Liver (tissue), 7 donors: ENCODE measurements at regions not wholly inside any gene's neighbourhood (a gene's known extent, or its start where the extent isn't known, plus 50 kb on each side); places are given as distances from the start of the nearest gene placed in this dataset.

Source experiments
- DNase-seq: peaks from one replicate; pipeline ENCODE4 v3.0.0-alpha.2; 2017; ENCODE audit warnings: low spot score
- H3K27ac ChIP-seq, 2 donors: one replicate each; pipeline ENCODE4 v1.7.0; 2013; ENCODE audit warnings: inconsistent platforms in 2 of 2, low read length in 2 of 2, control low read depth in 1 of 2, low read depth in 1 of 2, mild to moderate bottlenecking in 1 of 2
- H3K27me3 ChIP-seq, 4 donors: one replicate each; pipeline versions ENCODE4 v1.6.1 to v1.7.0; 2013; ENCODE audit warnings: low read length in 3 of 4, inconsistent platforms in 1 of 4, mild to moderate bottlenecking in 1 of 4, moderate library complexity in 1 of 4; ENCODE audit not compliant: control insufficient read depth in 4 of 4, insufficient read depth in 4 of 4
- H3K36me3 ChIP-seq, 4 donors: one replicate each; pipeline versions ENCODE4 v1.6.1 to v1.7.0; 2013; ENCODE audit warnings: low read length in 3 of 4, mild to moderate bottlenecking in 3 of 4, low read depth in 1 of 4, moderate library complexity in 1 of 4; ENCODE audit not compliant: control insufficient read depth in 4 of 4, insufficient read depth in 3 of 4
- H3K4me1 ChIP-seq, 4 donors: one replicate each; pipeline versions ENCODE4 v1.6.1 to v1.7.0; 2013; ENCODE audit warnings: low read length in 3 of 4, mild to moderate bottlenecking in 3 of 4, moderate library complexity in 1 of 4; ENCODE audit not compliant: control insufficient read depth in 4 of 4, insufficient read depth in 4 of 4
- H3K4me3 ChIP-seq, 3 donors: one replicate each; pipeline versions ENCODE4 v1.6.1 to v1.7.0; 2013; ENCODE audit warnings: low read length in 3 of 3, control low read depth in 1 of 3, low read depth in 1 of 3, mild to moderate bottlenecking in 1 of 3
- H3K9ac ChIP-seq, 2 donors: one replicate each; pipeline ENCODE4 v1.7.0; 2013; ENCODE audit warnings: low read length in 2 of 2, mild to moderate bottlenecking in 2 of 2, moderate library complexity in 2 of 2, control low read depth in 1 of 2, low read depth in 1 of 2
- H3K9me3 ChIP-seq, 4 donors: one replicate each; pipeline versions ENCODE4 v1.6.1 to v1.7.0; 2013; ENCODE audit warnings: low read length in 3 of 4; ENCODE audit not compliant: control insufficient read depth in 4 of 4
- EGR1 ChIP-seq, 2 donors: IDR thresholded peaks; 2 replicates each; pipeline ENCODE4 v1.6.1; 2016 to 2018; ENCODE audit warnings: antibody characterized with exemption in 2 of 2, low read depth in 2 of 2
- FOXA1 ChIP-seq: IDR thresholded peaks from 2 replicates; pipeline ENCODE4 v1.6.1; 2016; ENCODE audit warnings: antibody characterized with exemption
- FOXA2 ChIP-seq: IDR thresholded peaks from 2 replicates; pipeline ENCODE4 v1.6.1; 2016; ENCODE audit warnings: antibody characterized with exemption
- GABPA ChIP-seq, 2 donors: IDR thresholded peaks in 1 of 2; conservative IDR thresholded peaks in 1 of 2; 2 replicates each; pipeline ENCODE4 v1.6.1; 2016; ENCODE audit warnings: antibody characterized with exemption in 2 of 2, mild to moderate bottlenecking in 1 of 2, moderate library complexity in 1 of 2
- HNF4A ChIP-seq, 2 donors: conservative IDR thresholded peaks; 2 replicates each; pipeline ENCODE4 v1.6.1; 2016; ENCODE audit warnings: antibody characterized with exemption in 2 of 2, mild to moderate bottlenecking in 2 of 2
- HNF4G ChIP-seq: IDR thresholded peaks from 2 replicates; pipeline ENCODE4 v1.6.1; 2016; ENCODE audit warnings: antibody characterized with exemption
- JUND ChIP-seq, 2 donors: IDR thresholded peaks; 2 replicates each; pipeline ENCODE4 v1.6.1; 2016; ENCODE audit warnings: antibody characterized with exemption in 2 of 2
- NR2F2 ChIP-seq: IDR thresholded peaks from 2 replicates; pipeline ENCODE4 v1.6.1; 2016; ENCODE audit warnings: antibody characterized with exemption
- RAD21 ChIP-seq, 2 donors: IDR thresholded peaks; 2 replicates each; pipeline ENCODE4 v1.6.1; 2016; ENCODE audit warnings: antibody characterized with exemption in 2 of 2, mild to moderate bottlenecking in 2 of 2
- RXRA ChIP-seq, 2 donors: IDR thresholded peaks; 2 replicates each; pipeline ENCODE4 v1.6.1; 2017 to 2018; ENCODE audit warnings: antibody characterized with exemption in 2 of 2, mild to moderate bottlenecking in 1 of 2
- SP1 ChIP-seq: IDR thresholded peaks from 2 replicates; pipeline ENCODE4 v1.6.1; 2018; ENCODE audit warnings: antibody characterized with exemption, mild to moderate bottlenecking
- TAF1 ChIP-seq: conservative IDR thresholded peaks from 2 replicates; pipeline ENCODE4 v1.6.1; 2016; ENCODE audit warnings: antibody characterized with exemption, mild to moderate bottlenecking
- YY1 ChIP-seq: IDR thresholded peaks from 2 replicates; pipeline ENCODE4 v1.6.1; 2016; ENCODE audit warnings: antibody characterized with exemption, mild to moderate bottlenecking
- TF ChIP-seq, protein P1 (sequence below): IDR thresholded peaks from 2 replicates; pipeline ENCODE4 v1.6.1; 2016; ENCODE audit warnings: antibody characterized with exemption
- TF ChIP-seq, protein P2 (sequence below): IDR thresholded peaks from 2 replicates; pipeline ENCODE4 v1.6.1; 2016; ENCODE audit warnings: antibody characterized with exemption
- TF ChIP-seq, protein P3 (sequence below): IDR thresholded peaks from 2 replicates; pipeline ENCODE4 v1.6.1; 2016; ENCODE audit warnings: antibody characterized with exemption
- TF ChIP-seq, protein P4 (sequence below): fragments of 150-350 bp; IDR thresholded peaks from 2 replicates; pipeline ENCODE4 v1.5.1; 2017; ENCODE audit warnings: improper control_type of control experiment, low read depth, low read length; ENCODE audit not compliant: missing input control
- TF ChIP-seq, protein P5 (sequence below): IDR thresholded peaks from 2 replicates; pipeline ENCODE4 v1.6.1; 2016; ENCODE audit warnings: antibody characterized with exemption, mild to moderate bottlenecking
- donor health status: healthy.
- donor health status: healthy.
- donor health status: healthy.
- donor health status: healthy.

DNA sequence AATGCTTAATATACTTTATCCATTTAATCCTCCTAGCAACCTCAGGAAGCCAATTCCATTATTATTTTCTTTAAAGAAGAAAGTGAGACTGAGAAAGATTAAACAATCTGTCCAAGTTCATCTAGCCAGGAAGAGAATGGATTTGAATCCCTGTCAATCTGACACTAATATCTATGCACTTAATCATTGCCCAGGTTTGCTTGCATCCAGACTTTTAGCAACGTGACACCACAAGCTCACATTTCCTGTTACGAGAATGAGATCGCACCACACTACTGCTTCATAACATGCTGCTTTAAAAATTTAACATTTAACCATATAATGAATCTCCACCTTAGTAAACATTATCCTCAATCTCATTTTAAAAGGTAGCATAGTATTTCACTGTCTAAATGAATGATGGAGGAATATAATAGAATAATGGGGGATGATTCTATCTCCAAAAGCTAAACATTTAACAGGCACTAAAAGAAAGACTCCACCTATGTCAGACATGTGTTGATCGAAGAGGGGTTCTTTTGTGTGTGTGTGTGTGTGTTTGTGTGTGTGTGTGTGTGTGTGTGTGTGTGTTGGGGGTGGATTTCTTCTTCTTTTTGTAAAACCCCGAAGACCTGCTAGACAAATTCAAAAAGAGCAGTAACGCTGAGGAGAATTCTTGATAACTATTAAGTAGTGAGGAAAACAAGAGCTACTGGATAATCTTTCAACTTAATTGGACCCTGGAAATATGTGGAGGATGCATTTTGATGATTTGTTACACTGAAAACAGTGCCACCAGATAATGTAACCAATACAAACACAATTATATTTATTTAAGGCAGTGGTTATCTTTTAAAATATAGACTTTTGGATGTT lies 138.7 kb upstream of the NR3C1 start (continued):
- no peak for TF ChIP-seq FOXA2

DNA sequence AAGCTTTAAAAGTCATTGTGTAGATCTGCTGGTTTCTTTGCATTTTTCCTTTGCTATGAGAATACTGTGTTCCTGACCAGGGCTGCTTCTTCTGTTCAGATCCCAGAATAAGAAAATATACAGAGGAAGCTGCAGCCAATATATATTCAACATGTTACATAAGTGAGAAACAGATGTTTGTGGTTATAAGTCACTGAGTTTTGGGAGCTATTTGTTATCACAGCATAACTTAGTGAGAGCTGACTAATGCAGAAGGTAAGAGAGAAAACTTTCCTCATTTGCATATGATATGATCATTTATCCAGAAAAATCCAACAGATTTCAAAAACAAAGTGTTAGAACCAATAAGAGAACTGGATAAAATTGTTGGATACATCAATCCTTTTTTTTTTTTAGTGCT lies 136.3 kb upstream of the NR3C1 start:
- no peak overlapping the region for H3K4me3 ChIP-seq
- H3K4me1 ChIP-seq, result no peaks in the 10 kb centered on the region
- no peak for DNase-seq
- TF ChIP-seq SP1 (no peak), GABPA (IDR thresholded peaks at IDR 0.05 in 1 of 2, conservative IDR thresholded peaks at IDR 0.05 in 1 of 2) (no peak), HNF4G (no peak), FOXA1 (no peak), NR2F2 (no peak), FOXA2 (no peak), RAD21 (IDR thresholded peaks at IDR 0.05) (no peak), EGR1 (IDR thresholded peaks at IDR 0.05; ENCODE audit: low read depth in 2 of 2) (no peak), YY1 (no peak), TAF1 (no peak), JUND (IDR thresholded peaks at IDR 0.05) (no peak), RXRA (IDR thresholded peaks at IDR 0.05) (no peak), HNF4A (conservative IDR thresholded peaks at IDR 0.05) (no peak)
- TF ChIP-seq, protein P1, sequence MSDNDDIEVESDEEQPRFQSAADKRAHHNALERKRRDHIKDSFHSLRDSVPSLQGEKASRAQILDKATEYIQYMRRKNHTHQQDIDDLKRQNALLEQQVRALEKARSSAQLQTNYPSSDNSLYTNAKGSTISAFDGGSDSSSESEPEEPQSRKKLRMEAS, result no peak
- TF ChIP-seq, protein P2, sequence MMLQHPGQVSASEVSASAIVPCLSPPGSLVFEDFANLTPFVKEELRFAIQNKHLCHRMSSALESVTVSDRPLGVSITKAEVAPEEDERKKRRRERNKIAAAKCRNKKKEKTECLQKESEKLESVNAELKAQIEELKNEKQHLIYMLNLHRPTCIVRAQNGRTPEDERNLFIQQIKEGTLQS, result no peak
- TF ChIP-seq, protein P3, sequence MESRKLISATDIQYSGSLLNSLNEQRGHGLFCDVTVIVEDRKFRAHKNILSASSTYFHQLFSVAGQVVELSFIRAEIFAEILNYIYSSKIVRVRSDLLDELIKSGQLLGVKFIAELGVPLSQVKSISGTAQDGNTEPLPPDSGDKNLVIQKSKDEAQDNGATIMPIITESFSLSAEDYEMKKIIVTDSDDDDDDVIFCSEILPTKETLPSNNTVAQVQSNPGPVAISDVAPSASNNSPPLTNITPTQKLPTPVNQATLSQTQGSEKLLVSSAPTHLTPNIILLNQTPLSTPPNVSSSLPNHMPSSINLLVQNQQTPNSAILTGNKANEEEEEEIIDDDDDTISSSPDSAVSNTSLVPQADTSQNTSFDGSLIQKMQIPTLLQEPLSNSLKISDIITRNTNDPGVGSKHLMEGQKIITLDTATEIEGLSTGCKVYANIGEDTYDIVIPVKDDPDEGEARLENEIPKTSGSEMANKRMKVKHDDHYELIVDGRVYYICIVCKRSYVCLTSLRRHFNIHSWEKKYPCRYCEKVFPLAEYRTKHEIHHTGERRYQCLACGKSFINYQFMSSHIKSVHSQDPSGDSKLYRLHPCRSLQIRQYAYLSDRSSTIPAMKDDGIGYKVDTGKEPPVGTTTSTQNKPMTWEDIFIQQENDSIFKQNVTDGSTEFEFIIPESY, result no peak
- TF ChIP-seq, protein P4, sequence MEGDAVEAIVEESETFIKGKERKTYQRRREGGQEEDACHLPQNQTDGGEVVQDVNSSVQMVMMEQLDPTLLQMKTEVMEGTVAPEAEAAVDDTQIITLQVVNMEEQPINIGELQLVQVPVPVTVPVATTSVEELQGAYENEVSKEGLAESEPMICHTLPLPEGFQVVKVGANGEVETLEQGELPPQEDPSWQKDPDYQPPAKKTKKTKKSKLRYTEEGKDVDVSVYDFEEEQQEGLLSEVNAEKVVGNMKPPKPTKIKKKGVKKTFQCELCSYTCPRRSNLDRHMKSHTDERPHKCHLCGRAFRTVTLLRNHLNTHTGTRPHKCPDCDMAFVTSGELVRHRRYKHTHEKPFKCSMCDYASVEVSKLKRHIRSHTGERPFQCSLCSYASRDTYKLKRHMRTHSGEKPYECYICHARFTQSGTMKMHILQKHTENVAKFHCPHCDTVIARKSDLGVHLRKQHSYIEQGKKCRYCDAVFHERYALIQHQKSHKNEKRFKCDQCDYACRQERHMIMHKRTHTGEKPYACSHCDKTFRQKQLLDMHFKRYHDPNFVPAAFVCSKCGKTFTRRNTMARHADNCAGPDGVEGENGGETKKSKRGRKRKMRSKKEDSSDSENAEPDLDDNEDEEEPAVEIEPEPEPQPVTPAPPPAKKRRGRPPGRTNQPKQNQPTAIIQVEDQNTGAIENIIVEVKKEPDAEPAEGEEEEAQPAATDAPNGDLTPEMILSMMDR, result no peak
- TF ChIP-seq, protein P5, sequence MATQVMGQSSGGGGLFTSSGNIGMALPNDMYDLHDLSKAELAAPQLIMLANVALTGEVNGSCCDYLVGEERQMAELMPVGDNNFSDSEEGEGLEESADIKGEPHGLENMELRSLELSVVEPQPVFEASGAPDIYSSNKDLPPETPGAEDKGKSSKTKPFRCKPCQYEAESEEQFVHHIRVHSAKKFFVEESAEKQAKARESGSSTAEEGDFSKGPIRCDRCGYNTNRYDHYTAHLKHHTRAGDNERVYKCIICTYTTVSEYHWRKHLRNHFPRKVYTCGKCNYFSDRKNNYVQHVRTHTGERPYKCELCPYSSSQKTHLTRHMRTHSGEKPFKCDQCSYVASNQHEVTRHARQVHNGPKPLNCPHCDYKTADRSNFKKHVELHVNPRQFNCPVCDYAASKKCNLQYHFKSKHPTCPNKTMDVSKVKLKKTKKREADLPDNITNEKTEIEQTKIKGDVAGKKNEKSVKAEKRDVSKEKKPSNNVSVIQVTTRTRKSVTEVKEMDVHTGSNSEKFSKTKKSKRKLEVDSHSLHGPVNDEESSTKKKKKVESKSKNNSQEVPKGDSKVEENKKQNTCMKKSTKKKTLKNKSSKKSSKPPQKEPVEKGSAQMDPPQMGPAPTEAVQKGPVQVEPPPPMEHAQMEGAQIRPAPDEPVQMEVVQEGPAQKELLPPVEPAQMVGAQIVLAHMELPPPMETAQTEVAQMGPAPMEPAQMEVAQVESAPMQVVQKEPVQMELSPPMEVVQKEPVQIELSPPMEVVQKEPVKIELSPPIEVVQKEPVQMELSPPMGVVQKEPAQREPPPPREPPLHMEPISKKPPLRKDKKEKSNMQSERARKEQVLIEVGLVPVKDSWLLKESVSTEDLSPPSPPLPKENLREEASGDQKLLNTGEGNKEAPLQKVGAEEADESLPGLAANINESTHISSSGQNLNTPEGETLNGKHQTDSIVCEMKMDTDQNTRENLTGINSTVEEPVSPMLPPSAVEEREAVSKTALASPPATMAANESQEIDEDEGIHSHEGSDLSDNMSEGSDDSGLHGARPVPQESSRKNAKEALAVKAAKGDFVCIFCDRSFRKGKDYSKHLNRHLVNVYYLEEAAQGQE, result no peak
- no peaks in the 10 kb centered on the region for H3K9me3 ChIP-seq
- no peak overlapping the region for H3K9ac ChIP-seq
- no peak overlapping the region for H3K27ac ChIP-seq
- no peaks in the 10 kb centered on the region for H3K36me3 ChIP-seq
- no peaks in the 10 kb centered on the region for H3K27me3 ChIP-seq
